HG02981 (cell line): ENCODE measurements at regions not wholly inside any gene's neighbourhood (a gene's known extent, or its start where the extent isn't known, plus 50 kb on each side); places are given as distances from the start of the nearest gene placed in this dataset.

ENCODE experiments used
- ATAC-seq: cut with Tn5 transposase; IDR thresholded peaks from one replicate; pipeline ENCODE4 v1.9.1; 2021; ENCODE audit warnings: mild to moderate bottlenecking, moderate library complexity; ENCODE audit not compliant: unreplicated experiment

- ATAC-seq: no peak
Measured at GRCh38 chr11:131043251-131043650, 127.0 kb upstream of the SNX19 start.

- no peak for ATAC-seq
Measured at GRCh38 chr11:131044851-131045250, 128.6 kb upstream of the SNX19 start.

- ATAC-seq: no peak
Measured at GRCh38 chr11:131052367-131052766, 136.1 kb upstream of the SNX19 start.

GRCh38 chr11:131056036-131056435 lies 139.8 kb upstream of the SNX19 start:
- ATAC-seq: no peak

GRCh38 chr11:131063638-131064037 lies 147.4 kb upstream of the SNX19 start:
- ATAC-seq: no peak

GRCh38 chr11:131064373-131064991 lies 148.2 kb upstream of the SNX19 start:
- ATAC-seq: peak; percentile 86

- no peak for ATAC-seq
Measured at GRCh38 chr11:131065435-131066413, 149.4 kb upstream of the SNX19 start.

GRCh38 chr11:131066551-131066950 lies 150.3 kb upstream of the SNX19 start:
- ATAC-seq: no peak

GRCh38 chr11:131070365-131070764 lies 154.1 kb upstream of the SNX19 start:
- no peak for ATAC-seq

- ATAC-seq: no peak
Measured at GRCh38 chr11:131073167-131073566, 156.9 kb upstream of the SNX19 start.

GRCh38 chr11:131074573-131074972 lies 158.3 kb upstream of the SNX19 start:
- ATAC-seq: no peak

GRCh38 chr11:131077340-131077739 lies 161.1 kb upstream of the SNX19 start:
- no peak for ATAC-seq

GRCh38 chr11:131079036-131079435 lies 162.8 kb upstream of the SNX19 start:
- no peak for ATAC-seq

GRCh38 chr11:131089727-131090245 lies 173.5 kb upstream of the SNX19 start:
- ATAC-seq: no peak

- ATAC-seq: no peak
Measured at GRCh38 chr11:131092469-131092868, 176.2 kb upstream of the SNX19 start.

GRCh38 chr11:131094827-131095226 lies 178.5 kb upstream of the SNX19 start:
- ATAC-seq: no peak

- no peak for ATAC-seq
Measured at GRCh38 chr11:131095511-131096185, 179.4 kb upstream of the SNX19 start.

GRCh38 chr11:131099013-131099412 lies 182.7 kb upstream of the SNX19 start:
- no peak for ATAC-seq

- ATAC-seq: no peak
Measured at GRCh38 chr11:131099746-131100145, 183.5 kb upstream of the SNX19 start.

- ATAC-seq: no peak
Measured at GRCh38 chr11:131108760-131109159, 192.5 kb upstream of the SNX19 start.

- no peak for ATAC-seq
Measured at GRCh38 chr11:131109257-131109656, 193.0 kb upstream of the SNX19 start.
